ENCODE measurements at regions not wholly inside any gene's neighbourhood (a gene's known extent, or its start where the extent isn't known, plus 50 kb on each side); places are given as distances from the start of the nearest gene placed in this dataset.
"Not testable (repeated sequence)": the region's sequence is repeated elsewhere in the genome, so short reads cannot be mapped to it uniquely, and the experiment has no call there.

DNA sequence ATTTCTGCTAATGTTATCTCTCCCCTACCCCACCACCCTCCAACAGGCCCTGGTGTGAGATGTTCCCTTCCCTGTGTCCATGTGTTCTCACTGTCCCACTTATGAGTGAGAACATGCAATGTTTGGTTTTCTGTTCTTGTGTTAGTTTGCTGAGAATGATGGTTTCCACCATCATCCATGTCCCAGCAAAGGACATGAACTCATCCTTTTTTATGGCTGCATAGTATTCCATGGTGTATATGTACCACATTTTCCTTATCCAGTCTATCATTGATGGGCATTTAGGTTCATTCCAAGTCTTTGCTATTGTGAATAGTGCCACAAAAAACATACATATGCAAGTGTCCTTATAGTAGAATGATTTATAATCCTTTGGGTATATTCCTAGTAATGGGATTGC is 104.5 kb downstream of the ZNF33B start:
- DNase-seq (ENCODE audit: low read depth): not testable (repeated sequence)

GRCh38 chr10:42532996-42533395 is 105.4 kb downstream of the ZNF33B start:
- no peak for DNase-seq (ENCODE audit: low read depth)

DNA sequence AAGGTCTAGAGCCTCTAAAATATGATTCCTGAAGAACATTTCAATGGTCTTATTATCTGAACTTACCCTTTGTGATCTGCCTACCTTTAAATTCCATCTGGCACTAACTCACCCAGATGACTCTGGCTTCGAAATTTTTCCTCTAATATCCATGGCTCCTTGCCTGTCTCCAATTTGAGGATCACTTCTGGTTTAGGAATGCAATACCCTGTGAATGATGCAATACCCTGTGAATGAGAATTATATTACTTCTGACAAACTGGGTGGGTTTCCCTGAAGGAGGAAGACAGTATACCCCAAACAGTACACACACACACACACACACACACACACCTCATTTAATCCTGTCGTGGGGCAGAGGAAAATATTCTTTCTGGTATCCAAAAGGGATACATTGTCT is 115.3 kb downstream of the ZNF33B start:
- no peak for DNase-seq (ENCODE audit: low read depth)

DNA sequence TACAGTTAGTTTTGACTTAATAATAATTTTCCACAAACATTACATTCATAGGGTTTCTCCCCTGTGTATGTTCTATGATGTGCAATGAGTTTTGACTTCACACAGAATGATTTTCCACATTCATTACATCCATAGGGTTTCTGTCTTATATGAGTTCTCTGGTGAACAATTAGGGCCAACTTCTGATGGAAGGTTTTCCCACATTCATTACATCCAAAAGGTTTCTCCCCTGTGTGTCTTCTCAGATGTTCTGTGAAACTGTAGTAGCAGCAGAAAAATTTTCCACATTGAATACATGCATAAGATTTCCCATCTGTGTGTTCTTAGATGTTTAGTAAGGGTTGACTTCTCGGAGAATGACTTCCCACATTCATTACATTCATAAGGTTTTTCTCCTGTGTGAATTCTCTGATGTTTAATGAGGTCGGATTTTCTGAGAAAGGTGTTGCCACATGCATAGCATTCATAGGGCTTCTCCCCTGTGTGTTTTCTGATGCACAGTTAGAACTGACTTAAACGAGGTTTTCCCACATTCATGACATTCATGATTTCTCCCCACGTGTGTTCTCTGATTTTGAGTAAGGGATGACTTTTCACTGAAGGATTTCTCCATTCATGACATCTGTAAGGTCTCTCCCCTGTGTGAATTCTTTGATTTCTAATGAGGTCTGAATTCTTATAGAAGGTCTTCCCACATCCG is 118.5 kb downstream of the ZNF33B start:
- peak; percentile 1 for DNase-seq (ENCODE audit: low read depth)

GRCh38 chr10:42519079-42519478 is 119.3 kb downstream of the ZNF33B start:
- DNase-seq (ENCODE audit: low read depth): no peak

DNA sequence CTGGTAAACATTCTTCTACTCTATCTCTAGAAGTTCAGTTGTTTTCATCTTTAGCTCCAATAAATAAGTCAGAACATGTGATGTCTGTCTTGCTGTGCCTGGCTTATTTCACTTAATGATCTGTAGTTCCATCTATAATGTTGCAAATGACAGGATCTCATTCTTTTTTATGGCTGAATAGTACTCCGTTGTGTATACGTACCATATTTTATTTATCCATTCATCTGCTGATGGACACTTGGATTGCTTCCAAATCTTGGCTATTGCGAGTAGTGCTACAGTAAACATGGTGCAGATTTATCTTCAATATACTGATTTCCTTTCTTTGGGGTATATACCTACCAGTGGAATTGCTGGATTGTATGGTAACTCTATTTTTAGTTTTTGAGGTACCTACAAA is 124.4 kb downstream of the ZNF33B start:
- DNase-seq (ENCODE audit: low read depth): no peak

DNA sequence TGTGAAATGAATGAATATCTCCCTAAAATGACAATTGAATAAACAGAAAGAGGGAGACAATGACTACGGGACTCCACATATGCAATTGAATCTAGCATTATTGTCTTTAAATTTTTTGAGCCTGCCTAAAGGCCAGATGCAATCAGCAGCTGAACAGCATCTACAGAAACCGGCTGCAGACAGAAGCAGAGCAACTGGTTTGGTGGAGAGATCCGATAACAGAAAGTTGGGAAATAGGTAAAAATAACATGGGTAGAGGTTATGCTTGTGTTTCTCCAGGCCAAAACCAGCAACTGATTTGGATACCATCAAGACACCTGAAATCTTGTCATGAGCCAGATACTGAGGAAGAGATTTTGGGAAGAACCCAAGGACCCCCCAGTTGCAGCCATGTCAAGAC is 146.6 kb downstream of the ZNF33B start:
- DNase-seq (ENCODE audit: low read depth): no peak

- DNase-seq (ENCODE audit: low read depth): peak; percentile 26
Measured at GRCh38 chr10:42491001-42491592, 147.3 kb downstream of the ZNF33B start.

GRCh38 chr10:42490368-42490767 is 148.0 kb downstream of the ZNF33B start:
- no peak for DNase-seq (ENCODE audit: low read depth)

DNA sequence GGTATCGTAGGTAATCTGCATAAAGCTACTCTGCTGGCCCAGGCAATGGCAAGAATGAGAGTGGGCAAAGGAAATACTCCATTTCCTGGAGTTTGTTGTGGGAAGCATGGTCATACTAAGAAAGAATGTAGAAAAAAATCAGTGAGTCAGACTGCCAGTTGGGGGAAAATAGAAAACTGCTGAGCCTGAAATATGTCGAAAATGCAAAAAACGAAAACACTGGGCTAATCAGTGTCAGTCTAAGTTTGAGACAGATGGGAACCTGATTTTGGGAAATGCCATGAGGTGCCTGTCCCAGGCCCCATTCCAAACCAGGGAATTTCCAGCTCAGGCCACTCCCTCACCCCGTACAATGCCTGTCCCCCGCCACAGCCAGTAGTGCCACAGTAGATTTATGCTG is 150.0 kb downstream of the ZNF33B start:
- DNase-seq (ENCODE audit: low read depth): peak; percentile 37

- peak; percentile 38 for DNase-seq (ENCODE audit: low read depth)
Measured at GRCh38 chr10:42482411-42482810, 156.0 kb downstream of the ZNF33B start.

DNA sequence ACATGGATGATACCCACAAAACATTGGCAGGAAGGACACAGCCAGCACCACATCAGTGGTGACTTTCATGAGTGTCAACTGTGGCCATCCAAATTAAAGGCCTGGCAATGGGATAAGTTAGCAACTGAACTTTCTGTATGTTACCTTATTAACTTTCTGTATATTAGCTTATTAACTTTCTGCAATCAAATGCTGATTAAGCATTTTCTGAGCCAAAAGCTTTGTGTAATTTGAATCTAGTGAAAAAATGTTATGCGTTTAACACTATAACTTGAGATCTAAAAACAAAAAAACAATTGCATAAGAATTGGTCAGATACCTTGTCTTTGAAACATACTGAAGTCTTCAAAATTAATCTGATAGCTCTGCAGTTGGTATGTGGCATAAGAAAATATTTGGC is 159.3 kb downstream of the ZNF33B start:
- DNase-seq (ENCODE audit: low read depth): no peak

GRCh38 chr10:42477170-42477569 is 161.2 kb downstream of the ZNF33B start:
- DNase-seq (ENCODE audit: low read depth): no peak

DNA sequence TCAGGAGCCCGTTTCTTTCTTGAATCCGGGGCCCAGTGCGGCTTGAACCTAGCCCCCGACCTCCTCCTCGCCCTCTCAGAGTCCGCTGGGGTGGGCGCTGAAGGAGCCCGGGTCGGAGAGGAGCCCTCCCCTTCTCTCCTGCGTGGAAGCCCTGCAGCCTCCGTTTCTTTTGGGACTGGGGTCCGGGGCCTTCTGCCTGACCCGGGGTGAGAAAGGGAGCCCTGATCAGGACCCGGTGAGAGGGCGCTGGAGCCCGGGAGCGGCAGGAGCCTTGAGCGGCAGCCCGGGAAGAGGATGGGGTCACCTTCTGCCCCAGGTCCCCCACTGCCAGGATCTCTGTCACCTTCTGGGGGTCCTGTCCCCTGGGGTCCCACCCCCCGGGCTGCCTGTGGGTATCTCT is 162.3 kb downstream of the ZNF33B start:
- no peak for DNase-seq (ENCODE audit: low read depth)

DNA sequence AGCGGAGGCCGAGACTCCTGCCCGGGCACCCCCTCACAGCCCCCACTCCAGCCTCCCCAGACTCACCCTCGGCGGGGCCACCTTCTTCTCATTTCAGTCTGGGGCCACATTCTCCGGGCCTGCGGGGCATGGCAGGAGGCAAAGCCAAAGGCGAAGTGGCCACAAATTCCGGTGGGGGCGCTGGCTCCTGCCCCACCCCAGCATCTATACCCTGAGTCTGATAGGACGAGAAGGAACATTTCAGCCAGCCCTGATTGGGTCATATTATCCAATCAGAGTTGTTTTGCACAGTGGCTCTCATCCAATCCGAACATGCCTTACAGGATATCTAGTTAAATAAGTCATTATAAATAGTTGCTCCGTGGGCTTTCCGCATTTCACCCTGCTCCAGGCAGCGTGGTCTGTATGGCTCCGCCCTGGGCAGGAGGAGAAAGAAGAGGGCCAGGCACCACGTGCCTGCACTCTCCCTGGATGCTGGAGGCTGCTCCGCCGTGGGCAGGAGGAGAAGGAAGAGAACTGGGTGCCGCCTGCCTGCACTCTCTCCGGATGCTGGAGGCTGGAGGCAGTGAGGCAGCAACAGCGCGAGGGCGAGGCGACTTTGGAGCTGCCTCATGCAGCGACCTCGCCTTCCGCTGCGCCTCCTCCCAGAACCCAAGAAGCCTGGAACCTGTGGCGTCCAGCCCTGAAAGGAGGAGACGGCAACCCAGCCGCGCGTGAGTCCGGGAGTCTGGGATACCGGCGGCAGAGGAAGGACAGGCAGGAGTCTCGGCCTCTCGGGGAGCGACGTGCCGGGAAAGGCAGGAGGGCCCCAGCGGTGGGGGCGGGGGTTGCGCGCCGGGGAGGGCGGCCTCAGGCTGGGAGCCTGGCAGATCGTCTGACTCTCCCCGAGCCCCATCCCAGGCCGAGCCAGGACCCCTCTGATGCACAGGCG is 162.9 kb downstream of the ZNF33B start:
- DNase-seq (ENCODE audit: low read depth): peak; percentile 35

DNA sequence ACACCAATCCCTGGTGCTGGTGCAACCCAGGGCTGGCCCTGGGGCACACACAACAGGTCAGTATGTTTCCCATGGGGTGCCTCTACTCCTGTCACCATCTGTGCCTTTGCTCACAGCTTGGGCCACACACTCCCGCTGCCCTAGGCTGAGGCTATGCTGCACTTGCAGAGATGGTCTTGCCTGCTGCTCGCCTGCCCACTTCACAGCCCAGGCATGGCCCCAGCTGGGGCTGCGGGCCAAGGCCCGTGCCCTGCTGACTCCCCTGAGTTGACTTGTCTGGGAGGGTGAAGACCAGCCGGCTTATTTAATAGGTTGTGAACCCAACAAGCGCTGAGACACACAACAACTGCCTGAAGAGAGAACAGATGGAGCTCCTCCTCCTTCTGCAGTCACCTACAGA is 184.1 kb downstream of the ZNF33B start:
- DNase-seq (ENCODE audit: low read depth): no peak

GRCh38 chr10:42431095-42431494 is 207.3 kb downstream of the ZNF33B start:
- DNase-seq (ENCODE audit: low read depth): no peak

GRCh38 chr10:42428534-42428933 is 209.8 kb downstream of the ZNF33B start:
- DNase-seq (ENCODE audit: low read depth): peak; percentile 11

GRCh38 chr10:42422911-42423310 is 215.5 kb downstream of the ZNF33B start:
- no peak for DNase-seq (ENCODE audit: low read depth)

- no peak for DNase-seq (ENCODE audit: low read depth)
Measured at GRCh38 chr10:42421812-42422211, 216.6 kb downstream of the ZNF33B start.

DNA sequence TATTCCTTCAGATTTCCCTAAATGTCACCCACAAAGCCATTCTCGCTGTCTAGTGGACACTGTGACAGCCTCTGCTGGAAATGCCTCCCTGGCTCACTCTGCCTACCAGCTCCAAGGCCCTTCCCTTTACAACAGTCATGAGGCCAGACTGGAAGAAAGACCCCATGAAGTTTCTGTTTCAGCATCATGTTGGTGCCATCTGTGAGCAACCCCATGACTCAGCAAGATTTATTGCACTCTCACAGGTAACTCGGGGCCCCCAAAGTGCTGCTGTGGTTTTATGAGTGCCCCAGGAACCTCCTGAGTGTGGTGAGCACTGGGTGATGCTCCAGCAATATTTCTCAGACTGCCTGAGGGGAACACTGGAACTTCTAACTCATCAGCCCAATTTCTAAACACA is 218.6 kb downstream of the ZNF33B start:
- DNase-seq (ENCODE audit: low read depth): no peak

DNA sequence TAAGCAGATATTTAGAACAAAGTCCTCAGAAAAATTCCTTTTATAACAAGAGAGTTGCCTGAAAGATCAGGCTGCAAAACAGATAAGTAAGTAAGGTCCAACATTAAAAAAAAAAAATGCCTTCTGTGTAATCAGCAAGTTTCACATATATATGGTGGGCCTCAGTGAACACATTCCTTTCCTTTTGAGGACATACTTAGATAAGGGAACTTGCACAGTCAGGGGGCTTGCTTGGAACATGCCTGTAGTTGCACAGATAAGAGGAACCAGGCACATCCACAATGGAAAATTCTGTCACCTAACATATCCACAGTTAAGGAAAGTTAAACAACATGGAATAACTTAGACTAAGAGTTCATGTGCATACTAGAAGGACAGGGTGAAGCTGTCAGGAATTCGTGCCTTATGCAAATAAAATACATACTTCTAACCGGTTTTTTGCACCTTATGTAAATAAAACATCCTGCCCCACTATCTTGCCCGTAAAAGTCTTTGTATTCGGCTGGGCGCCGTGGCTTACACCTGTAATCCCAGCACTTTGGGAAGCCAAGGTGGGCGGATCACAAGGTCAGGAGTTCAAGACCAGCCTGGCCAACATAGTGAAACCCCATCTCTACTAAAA is 257.3 kb downstream of the ZNF33B start:
- no peak for DNase-seq (ENCODE audit: low read depth)
